K562 (cell line): ENCODE measurements at regions not wholly inside any gene's neighbourhood (a gene's known extent, or its start where the extent isn't known, plus 50 kb on each side); places are given as distances from the start of the nearest gene placed in this dataset.

Experiments used
- ATAC-seq: fragments of 200-7000 bp; cut with Tn5 transposase; 3 replicates; pipeline ENCODE4 v1.9.1; 2020; ENCODE audit warnings: moderate library complexity
- BruUV-seq: library from RNA; stranded (reverse); fragments of 400-500 nt; replicated peaks from 2 replicates; lab custom pipeline; 2021; lab: Mats Ljungman, UMichigan
- CTCF ChIA-PET: fragments of 300-600 bp; formaldehyde crosslinking; extraction: SDS; loops from one replicate; lab custom pipeline; 2021; ENCODE audit warnings: low intra/inter-chr PET ratio; lab: Yijun Ruan, JAX
- POLR2A ChIA-PET: fragments of 300-600, 350-650 bp; sonication (Branson Sonifier 250); formaldehyde crosslinking; extraction: SDS; loops from one replicate; lab custom pipeline; 2021; ENCODE audit warnings: antibody characterized with exemption, inconsistent platforms; lab: Yijun Ruan, JAX
- DNase-seq, 4 experiments: peaks; one replicate each; pipeline versions ENCODE4 v3.0.0 to v3.0.0-alpha.2; 2011 to 2018; ENCODE audit warnings: low spot score in 3 of 4, mixed read lengths in 3 of 4; ENCODE audit errors: extremely low read depth in 1 of 4
- FAIRE-seq: peaks from 2 replicates; lab custom pipeline; 2011; peaks lifted over from hg19 to GRCh38; lab: Jason Lieb, UNC
- H2AFZ ChIP-seq: 2 replicates; pipeline ENCODE4 v1.6.0; 2011; ENCODE audit warnings: low read depth, low read length, control low read depth, inconsistent platforms
- H3K27ac ChIP-seq: fragments of 200-600 bp; 3 replicates; pipeline ENCODE4 v1.8.0; 2011; ENCODE audit warnings: low read depth, mild to moderate bottlenecking, control low read depth, inconsistent platforms, low read length, moderate library complexity, mixed read lengths; ENCODE audit errors: extremely low read depth
- H3K27me3 ChIP-seq, 2 experiments: fragments of 300-600 bp in 1 of 2; 2 replicates in 1 of 2; 3 replicates in 1 of 2; pipeline versions ENCODE4 v1.6.0 to v1.8.0; 2011; ENCODE audit warnings: inconsistent platforms in 2 of 2, low read length in 2 of 2, mild to moderate bottlenecking in 1 of 2, mixed read lengths in 1 of 2, moderate library complexity in 1 of 2; ENCODE audit not compliant: control insufficient read depth in 2 of 2, insufficient read depth in 2 of 2
- H3K36me3 ChIP-seq: fragments of 300-600 bp; 3 replicates; pipeline ENCODE4 v1.8.0; 2011; ENCODE audit warnings: mild to moderate bottlenecking, low read length, inconsistent platforms; ENCODE audit not compliant: control insufficient read depth, insufficient read depth
- H3K4me1 ChIP-seq, 2 experiments: fragments of 200-600 bp in 1 of 2; replicated peaks in 1 of 2; 2 replicates in 1 of 2; 3 replicates in 1 of 2; pipeline versions ENCODE4 v1.5.1 to v1.8.0; 2011; ENCODE audit warnings: inconsistent platforms in 2 of 2, low read length in 2 of 2, mild to moderate bottlenecking in 1 of 2, mixed read lengths in 1 of 2, moderate library complexity in 1 of 2; ENCODE audit not compliant: control insufficient read depth in 2 of 2, insufficient read depth in 2 of 2
- H3K4me2 ChIP-seq: 2 replicates; pipeline ENCODE4 v1.6.1; 2011; ENCODE audit warnings: low read length, control low read depth, inconsistent platforms, mixed read lengths; ENCODE audit not compliant: insufficient read depth
- H3K4me3 ChIP-seq: fragments of 200-600 bp; sonication (generic), shearing (Covaris generic); 2 replicates; pipeline ENCODE4 v1.5.1; 2016; ENCODE audit warnings: control low read depth, inconsistent platforms
- H3K79me2 ChIP-seq: fragments of 200-600 bp; 3 replicates; pipeline ENCODE4 v1.8.0; 2011; ENCODE audit warnings: low read length, inconsistent platforms; ENCODE audit not compliant: control insufficient read depth, insufficient read depth
- H3K9ac ChIP-seq, 2 experiments: 2 replicates each; pipeline versions ENCODE4 v1.6.0 to v1.6.1; 2011; ENCODE audit warnings: low read depth in 2 of 2, low read length in 2 of 2, control low read depth in 1 of 2, inconsistent platforms in 1 of 2, mild to moderate bottlenecking in 1 of 2, mixed read lengths in 1 of 2; ENCODE audit not compliant: insufficient read depth in 1 of 2
- H3K9me1 ChIP-seq: one replicate; pipeline ENCODE4 v1.6.0; 2011; ENCODE audit warnings: inconsistent platforms, mild to moderate bottlenecking, low read length, moderate library complexity; ENCODE audit not compliant: control insufficient read depth, insufficient read depth
- H3K9me3 ChIP-seq: replicated peaks from 2 replicates; pipeline ENCODE4 v1.5.1; 2011; ENCODE audit warnings: low read depth, low read length, inconsistent platforms; ENCODE audit not compliant: control insufficient read depth, insufficient read depth
- H4K20me1 ChIP-seq: replicated peaks from 2 replicates; pipeline ENCODE4 v1.6.1; 2011; ENCODE audit warnings: low read length, inconsistent platforms, mixed read lengths; ENCODE audit not compliant: control insufficient read depth, insufficient read depth
- ARID3B ChIP-seq: fragments of 250-450 bp; sonication (Bioruptor Pico); IDR thresholded peaks from 2 replicates; pipeline ENCODE4 v1.4.0; 2020; ENCODE audit warnings: borderline replicate concordance
- CHCHD3 ChIP-seq: fragments of 250-450 bp; sonication (Bioruptor Pico); IDR thresholded peaks from 2 replicates; pipeline ENCODE4 v2.1.2; 2022; ENCODE audit warnings: mild to moderate bottlenecking
- CHD2 ChIP-seq: IDR thresholded peaks from 2 replicates; pipeline ENCODE4 v1.6.1; 2011; ENCODE audit warnings: low read depth, low read length
- CTBP1 ChIP-seq: fragments of 450-650 bp; IDR thresholded peaks from 2 replicates; pipeline ENCODE4 v1.6.1; 2016; ENCODE audit warnings: borderline replicate concordance
- CXXC5 ChIP-seq: fragments of 250-450 bp; sonication (Bioruptor Pico); IDR thresholded peaks from 2 replicates; pipeline ENCODE4 v1.8.0; 2022; ENCODE audit warnings: inconsistent platforms, mild to moderate bottlenecking, moderate library complexity
- DEAF1 ChIP-seq: fragments of 450-650 bp; formaldehyde crosslinking; IDR thresholded peaks from 2 replicates; pipeline ENCODE4 v1.4.0; 2020; ENCODE audit warnings: mild to moderate bottlenecking, moderate library complexity
- FOXK1 ChIP-seq: sonication (generic); formaldehyde crosslinking; IDR thresholded peaks from 2 replicates; pipeline ENCODE4 v1.8.0; 2022; ENCODE audit warnings: missing genetic modification reagents, mild to moderate bottlenecking, borderline replicate concordance
- HMGN3 ChIP-seq: IDR thresholded peaks from 2 replicates; pipeline ENCODE4 v1.6.1; 2011; ENCODE audit warnings: borderline replicate concordance, low read depth, mild to moderate bottlenecking, mixed read lengths, low read length; ENCODE audit not compliant: insufficient read length; ENCODE audit errors: extremely low read depth
- HNRNPL ChIP-seq: fragments of 200-400 bp; formaldehyde crosslinking; IDR thresholded peaks from 2 replicates; pipeline ENCODE4 v1.6.1; 2017; ENCODE audit warnings: low read depth, mild to moderate bottlenecking, low read length
- NFATC3 ChIP-seq: fragments of 450-650 bp; IDR thresholded peaks from 2 replicates; pipeline ENCODE4 v1.6.1; 2017; ENCODE audit warnings: mild to moderate bottlenecking
- NR1H2 ChIP-seq: sonication (generic); formaldehyde crosslinking; IDR thresholded peaks from 2 replicates; pipeline ENCODE4 v1.4.0; 2020; ENCODE audit warnings: mild to moderate bottlenecking, missing genetic modification reagents
- TOE1 ChIP-seq, 2 experiments: fragments of 450-650 bp in 1 of 2; sonication (generic) in 1 of 2; formaldehyde crosslinking in 1 of 2; IDR thresholded peaks; 2 replicates each; pipeline versions ENCODE4 v1.7.1 to v1.8.0; 2016 to 2022; ENCODE audit warnings: borderline replicate concordance in 2 of 2, mild to moderate bottlenecking in 2 of 2, antibody characterized with exemption in 1 of 2, inconsistent platforms in 1 of 2, low read depth in 1 of 2, missing genetic modification reagents in 1 of 2, moderate library complexity in 1 of 2
- ZNF165 ChIP-seq: fragments of 250-450 bp; sonication (Bioruptor Pico); IDR thresholded peaks from 2 replicates; pipeline ENCODE4 v1.4.0; 2020; ENCODE audit warnings: borderline replicate concordance
- ZNF444 ChIP-seq: fragments of 250-450 bp; sonication (Bioruptor Pico); IDR thresholded peaks from 2 replicates; pipeline ENCODE4 v1.4.0; 2020; ENCODE audit warnings: mild to moderate bottlenecking, moderate library complexity
- WGBS: fragments of 100-300 bp; shearing (Covaris generic); methylation state at CpG from one replicate; pipeline ENCODE4 v1.1.6; 2016; ENCODE audit warnings: low coverage, mixed read lengths; ENCODE audit not compliant: insufficient coverage; ENCODE audit errors: missing lambda C conversion rate; 5-methylcytosine and 5-hydroxymethylcytosine counted together
- in situ Hi-C: fragments of 300-500 bp; cut with MboI; formaldehyde crosslinking; loops from 4 replicates; pipeline ENCODE4 v1.15.0; 2018; ENCODE audit warnings: inconsistent platforms, mixed read lengths
- intact Hi-C: fragments of 100-400 bp; cut with micrococcal nuclease; formaldehyde crosslinking; loops from 2 replicates; pipeline ENCODE4 v1.14.2; 2022
- TF ChIP-seq, protein P1 (sequence below): fragments of 250-450 bp; sonication (Bioruptor Pico); IDR thresholded peaks from 2 replicates; pipeline ENCODE4 v1.5.0; 2022; ENCODE audit warnings: mild to moderate bottlenecking

DNA sequence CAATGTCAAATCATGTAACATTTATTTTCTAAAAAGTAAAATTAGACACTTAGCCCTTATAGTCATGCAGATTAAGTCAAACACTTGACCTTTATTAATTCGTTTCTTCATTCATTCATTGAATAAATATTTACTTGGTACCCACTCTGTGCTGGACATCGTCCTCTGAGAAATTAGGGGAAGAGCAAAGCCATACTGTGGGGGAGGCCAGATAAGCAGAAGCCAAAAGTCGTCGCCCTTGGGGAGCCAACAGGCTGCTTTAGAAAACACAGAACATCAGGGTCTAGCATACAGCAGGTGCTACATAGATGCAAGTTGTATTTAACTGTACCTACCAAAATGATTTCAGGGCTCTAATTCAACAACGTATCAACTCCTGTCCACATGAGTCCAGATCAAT is 66.1 kb upstream of the PROX1 start (continued):
- no peak for TF ChIP-seq TOE1 (IDR thresholded peaks at IDR 0.05; ENCODE audit: borderline replicate concordance)
- TF ChIP-seq TOE1 (CRISPR knock-in tag; IDR thresholded peaks at IDR 0.05; ENCODE audit: borderline replicate concordance, low read depth) = no peak
- TF ChIP-seq FOXK1 = no peak
- no peak for TF ChIP-seq ZNF165
- no peak for TF ChIP-seq DEAF1
- TF ChIP-seq, all 486 proteins: peak for 0

- H3K9me1 ChIP-seq = no peaks in the 10 kb centered on the region
- POLR2A ChIA-PET = no interaction called here
- H3K27ac ChIP-seq = no peak overlapping the region
- no peak overlapping the region for H3K4me3 ChIP-seq
- no peaks in the 10 kb centered on the region for H3K4me1 ChIP-seq
- DNase-seq = no peak
- H3K36me3 ChIP-seq = no peaks in the 10 kb centered on the region
- intact Hi-C loops = no loop called here
- TF ChIP-seq CXXC5 = no peak
- no peak for TF ChIP-seq CHCHD3
- no peak for TF ChIP-seq CHD2
- no peak for TF ChIP-seq HMGN3
- TF ChIP-seq ARID3B = no peak
- TF ChIP-seq CTBP1 = no peak
- TF ChIP-seq NR1H2 (CRISPR knock-in tag) = no peak
- TF ChIP-seq, protein P1, sequence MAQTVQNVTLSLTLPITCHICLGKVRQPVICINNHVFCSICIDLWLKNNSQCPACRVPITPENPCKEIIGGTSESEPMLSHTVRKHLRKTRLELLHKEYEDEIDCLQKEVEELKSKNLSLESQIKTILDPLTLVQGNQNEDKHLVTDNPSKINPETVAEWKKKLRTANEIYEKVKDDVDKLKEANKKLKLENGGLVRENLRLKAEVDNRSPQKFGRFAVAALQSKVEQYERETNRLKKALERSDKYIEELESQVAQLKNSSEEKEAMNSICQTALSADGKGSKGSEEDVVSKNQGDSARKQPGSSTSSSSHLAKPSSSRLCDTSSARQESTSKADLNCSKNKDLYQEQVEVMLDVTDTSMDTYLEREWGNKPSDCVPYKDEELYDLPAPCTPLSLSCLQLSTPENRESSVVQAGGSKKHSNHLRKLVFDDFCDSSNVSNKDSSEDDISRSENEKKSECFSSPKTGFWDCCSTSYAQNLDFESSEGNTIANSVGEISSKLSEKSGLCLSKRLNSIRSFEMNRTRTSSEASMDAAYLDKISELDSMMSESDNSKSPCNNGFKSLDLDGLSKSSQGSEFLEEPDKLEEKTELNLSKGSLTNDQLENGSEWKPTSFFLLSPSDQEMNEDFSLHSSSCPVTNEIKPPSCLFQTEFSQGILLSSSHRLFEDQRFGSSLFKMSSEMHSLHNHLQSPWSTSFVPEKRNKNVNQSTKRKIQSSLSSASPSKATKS (CRISPR knock-in tag) = no peak
- TF ChIP-seq NFATC3 = no peak
- no peak for TF ChIP-seq HNRNPL
- TF ChIP-seq ZNF444 = no peak
- TF ChIP-seq, all 486 proteins: peak for 0
- FAIRE-seq (no peak), ATAC-seq (no peak)
- Histone ChIP-seq H3K9ac (no peak overlapping the region), H3K79me2 (no peaks in the 10 kb centered on the region), H3K4me2 (no peak overlapping the region), H4K20me1 (no peaks in the 10 kb centered on the region), H3K27me3 (no peaks in the 10 kb centered on the region; a peak in 1 of 5 replicates), H2AFZ (no peak overlapping the region), H3K9me3 (no peaks in the 10 kb centered on the region)
- 0% methylated on average over 6 of the region's 6 CpGs for WGBS
- BruUV-seq = no TSS peak
- in situ Hi-C loops = no loop called here
- CTCF ChIA-PET = no interaction called here
Observed at GRCh38 chr1:213925531-213926182, 62.1 kb upstream of the PROX1 start.
